ENCODE measurements at regions not wholly inside any gene's neighbourhood (a gene's known extent, or its start where the extent isn't known, plus 50 kb on each side); places are given as distances from the start of the nearest gene placed in this dataset.

GRCh38 chr4:84041426-84041825, 457.7 kb downstream of the NKX6-1 start:
- no TSS peak for BruUV-seq (replicated peaks)
- Histone ChIP-seq H3K27ac (ENCODE audit: control insufficient read depth, insufficient read depth) (no peak overlapping the region), H3K9ac (ENCODE audit: control insufficient read depth, insufficient read depth, low read length) (no peak overlapping the region), H3K36me3 (ENCODE audit: control insufficient read depth in 2 of 2, insufficient read depth in 2 of 2, low read length in 1 of 2) (no peaks in the 10 kb centered on the region), H3K79me2 (ENCODE audit: control insufficient read depth, insufficient read depth, low read length) (no peaks in the 10 kb centered on the region), H4K20me1 (ENCODE audit: control insufficient read depth, insufficient read depth) (no peaks in the 10 kb centered on the region), H2AFZ (ENCODE audit: control insufficient read depth, low read depth, low read length) (no peak overlapping the region), H3K4me2 (ENCODE audit: control insufficient read depth, insufficient read depth) (no peak overlapping the region), H3K9me3 (replicated peaks; ENCODE audit: control insufficient read depth, insufficient read depth, low read length) (no peaks in the 10 kb centered on the region), H3K4me1 (ENCODE audit: control insufficient read depth, insufficient read depth, low read length) (no peaks in the 10 kb centered on the region), H3K4me3 (no peak overlapping the region), H3K27me3 (replicated peaks in 1 of 2; ENCODE audit: control insufficient read depth in 2 of 2, insufficient read depth in 2 of 2, low read length in 1 of 2) (no peaks in the 10 kb centered on the region)
- TF ChIP-seq RB1 (IDR thresholded peaks at IDR 0.05; ENCODE audit: borderline replicate concordance), result no peak
- TF ChIP-seq SPI1 (IDR thresholded peaks at IDR 0.05; ENCODE audit: borderline replicate concordance, insufficient read depth, low read depth, low read length), result no peak
- no peak for TF ChIP-seq KDM1A (IDR thresholded peaks at IDR 0.05; ENCODE audit: borderline replicate concordance)
- POLR2A ChIA-PET, result no interaction called here
- RAD21 ChIA-PET (ENCODE audit: unreplicated experiment), result no interaction called here
- 0% methylated on average over 3 of the region's 3 CpGs for WGBS (ENCODE audit: insufficient coverage, insufficient replicate concordance, low lambda C conversion rate, missing lambda C conversion rate)
- CTCF ChIA-PET, result no interaction called here
- ATAC-seq (no peak), FAIRE-seq (no peak), DNase-seq (ENCODE audit: low read depth, low spot score) (no peak)
- in situ Hi-C loops (cut with MboI), result no loop called here
- SMC1A ChIA-PET (ENCODE audit: uncharacterized antibody, unreplicated experiment), result no interaction called here
- intact Hi-C loops (cut with micrococcal nuclease; ENCODE audit: unreplicated experiment), result no loop called here

GRCh38 chr4:84035568-84035967, 463.5 kb downstream of the NKX6-1 start:
- Histone ChIP-seq H3K9ac (ENCODE audit: control insufficient read depth, insufficient read depth, low read length) (no peak overlapping the region), H3K4me3 (no peak overlapping the region), H3K27ac (ENCODE audit: control insufficient read depth, insufficient read depth) (no peak overlapping the region), H4K20me1 (ENCODE audit: control insufficient read depth, insufficient read depth) (no peaks in the 10 kb centered on the region), H3K4me2 (ENCODE audit: control insufficient read depth, insufficient read depth) (no peak overlapping the region), H3K4me1 (ENCODE audit: control insufficient read depth, insufficient read depth, low read length) (peaks cover 9% of the 10 kb centered on the region; the same call in 1 of the 2 replicates), H3K9me3 (replicated peaks; ENCODE audit: control insufficient read depth, insufficient read depth, low read length) (no peaks in the 10 kb centered on the region), H3K27me3 (replicated peaks in 1 of 2; ENCODE audit: control insufficient read depth in 2 of 2, insufficient read depth in 2 of 2, low read length in 1 of 2) (no peaks in the 10 kb centered on the region), H3K36me3 (ENCODE audit: control insufficient read depth in 2 of 2, insufficient read depth in 2 of 2, low read length in 1 of 2) (no peaks in the 10 kb centered on the region), H3K79me2 (ENCODE audit: control insufficient read depth, insufficient read depth, low read length) (no peaks in the 10 kb centered on the region), H2AFZ (ENCODE audit: control insufficient read depth, low read depth, low read length) (no peak overlapping the region)
- FAIRE-seq (no peak), ATAC-seq (no peak), DNase-seq (ENCODE audit: low read depth, low spot score) (no peak)
- intact Hi-C loops (cut with micrococcal nuclease; ENCODE audit: unreplicated experiment), result no loop called here
- in situ Hi-C loops (cut with MboI), result no loop called here
- no TSS peak for BruUV-seq (replicated peaks)
- ChIA-PET RAD21 (ENCODE audit: unreplicated experiment) (no interaction called here), POLR2A (no interaction called here), CTCF (interaction anchor here (0.8 kb wide), 1 partner anchor 393 kb away, joined by 3 read pairs; no protein-coding TSS in a partner anchor), SMC1A (ENCODE audit: uncharacterized antibody, unreplicated experiment) (no interaction called here)
- 7% methylated on average over 4 of the region's 4 CpGs for WGBS (ENCODE audit: insufficient coverage, insufficient replicate concordance, low lambda C conversion rate, missing lambda C conversion rate)
- TF ChIP-seq BACH1 (IDR thresholded peaks at IDR 0.05; ENCODE audit: borderline replicate concordance) (no peak), SMC3 (IDR thresholded peaks at IDR 0.05; ENCODE audit: borderline replicate concordance, low read length) (no peak), CHD2 (IDR thresholded peaks at IDR 0.05; ENCODE audit: borderline replicate concordance, low read depth, low read length) (no peak), SUPT20H (IDR thresholded peaks at IDR 0.05; ENCODE audit: borderline replicate concordance, control insufficient read depth, low read depth, low read length) (no peak), CHD4 (IDR thresholded peaks at IDR 0.05) (no peak), PML (IDR thresholded peaks at IDR 0.05; ENCODE audit: low read length) (no peak), POLR2AphosphoS5 (IDR thresholded peaks at IDR 0.05; ENCODE audit: low read length) (no peak)
